SK-N-SH treated with all-trans-retinoic acid at 6 μM for 48 hours (cell line): ENCODE measurements at regions not wholly inside any gene's neighbourhood (a gene's known extent, or its start where the extent isn't known, plus 50 kb on each side); places are given as distances from the start of the nearest gene placed in this dataset.

Experiments used
- ATAC-seq: fragments of 200-7000 bp; cut with Tn5 transposase; 3 replicates; pipeline ENCODE4 v1.9.1; 2020; ENCODE audit warnings: mild to moderate bottlenecking, moderate library complexity
- ARNTL ChIP-seq: fragments of 450-650 bp; formaldehyde crosslinking; IDR thresholded peaks from 2 replicates; pipeline ENCODE4 v1.5.0; 2020; ENCODE audit warnings: low read depth, mild to moderate bottlenecking, moderate library complexity, borderline replicate concordance
- BACH2 ChIP-seq: fragments of 250-450 bp; sonication (Bioruptor Pico); IDR thresholded peaks from 2 replicates; pipeline ENCODE4 v1.9.0; 2021; ENCODE audit warnings: mild to moderate bottlenecking, borderline replicate concordance
- CREB5 ChIP-seq: fragments of 250-450 bp; sonication (Bioruptor Pico); IDR thresholded peaks from 2 replicates; pipeline ENCODE4 v1.5.1; 2020; ENCODE audit warnings: low read depth, mild to moderate bottlenecking, moderate library complexity
- CSDC2 ChIP-seq: fragments of 250-450 bp; sonication (Bioruptor Pico); IDR thresholded peaks from 2 replicates; pipeline ENCODE4 v1.5.0; 2020; ENCODE audit warnings: mild to moderate bottlenecking, moderate library complexity
- ESRRG ChIP-seq: fragments of 250-450 bp; sonication (Bioruptor Pico); IDR thresholded peaks from 2 replicates; pipeline ENCODE4 v1.6.1; 2021; ENCODE audit warnings: mild to moderate bottlenecking
- GLIS3 ChIP-seq: fragments of 250-450 bp; sonication (Bioruptor Pico); IDR thresholded peaks from 2 replicates; pipeline ENCODE4 v1.5.0; 2020; ENCODE audit warnings: mild to moderate bottlenecking, moderate library complexity
- ISL1 ChIP-seq: fragments of 250-450 bp; sonication (Bioruptor Pico); IDR thresholded peaks from 2 replicates; pipeline ENCODE4 v2.1.2; 2022; ENCODE audit warnings: mild to moderate bottlenecking, moderate library complexity
- OSR1 ChIP-seq: fragments of 250-450 bp; sonication (Bioruptor Pico); IDR thresholded peaks from 2 replicates; pipeline ENCODE4 v1.8.0; 2022; ENCODE audit warnings: moderate library complexity, mild to moderate bottlenecking, inconsistent platforms
- POU6F1 ChIP-seq: fragments of 250-450 bp; sonication (Bioruptor Pico); IDR thresholded peaks from 2 replicates; pipeline ENCODE4 v1.8.0; 2021; ENCODE audit warnings: low read depth, mild to moderate bottlenecking, moderate library complexity, borderline replicate concordance
- PPARA ChIP-seq: fragments of 250-450 bp; sonication (Bioruptor Pico); IDR thresholded peaks from 2 replicates; pipeline ENCODE4 v1.5.0; 2020; ENCODE audit warnings: mild to moderate bottlenecking, borderline replicate concordance
- RARB ChIP-seq: fragments of 250-450 bp; sonication (Bioruptor Pico); IDR thresholded peaks from 2 replicates; pipeline ENCODE4 v1.8.0; 2021; ENCODE audit warnings: mild to moderate bottlenecking, moderate library complexity
- SNAI2 ChIP-seq: fragments of 250-450 bp; sonication (Bioruptor Pico); IDR thresholded peaks from 2 replicates; pipeline ENCODE4 v1.5.0; 2020; ENCODE audit warnings: mild to moderate bottlenecking, moderate library complexity
- TCF4 ChIP-seq: fragments of 250-450 bp; sonication (Bioruptor Pico); IDR thresholded peaks from 2 replicates; pipeline ENCODE4 v1.8.0; 2021; ENCODE audit warnings: mild to moderate bottlenecking, moderate library complexity, borderline replicate concordance
- TOX ChIP-seq: fragments of 250-450 bp; sonication (Bioruptor Pico); IDR thresholded peaks from 2 replicates; pipeline ENCODE4 v1.8.0; 2021; ENCODE audit warnings: mild to moderate bottlenecking, moderate library complexity, borderline replicate concordance
- TSHZ2 ChIP-seq: fragments of 250-450 bp; sonication (Bioruptor Pico); IDR thresholded peaks from 2 replicates; pipeline ENCODE4 v1.5.0; 2020; ENCODE audit warnings: mild to moderate bottlenecking, moderate library complexity
- ZC3H10 ChIP-seq: fragments of 250-450 bp; sonication (Bioruptor Pico); IDR thresholded peaks from 2 replicates; pipeline ENCODE4 v1.5.1; 2021; ENCODE audit warnings: mild to moderate bottlenecking, moderate library complexity
- ZFP3 ChIP-seq: fragments of 250-450 bp; sonication (Bioruptor Pico); IDR thresholded peaks from 2 replicates; pipeline ENCODE4 v1.5.0; 2020; ENCODE audit warnings: mild to moderate bottlenecking, moderate library complexity
- ZFP30 ChIP-seq: fragments of 450-650 bp; formaldehyde crosslinking; IDR thresholded peaks from 2 replicates; pipeline ENCODE4 v1.5.0; 2022; ENCODE audit warnings: mild to moderate bottlenecking, moderate library complexity
- ZNF565 ChIP-seq: fragments of 450-650 bp; formaldehyde crosslinking; conservative IDR thresholded peaks from 2 replicates; pipeline ENCODE4 v1.5.0; 2020; ENCODE audit warnings: low read depth, mild to moderate bottlenecking, moderate library complexity
- ZNF70 ChIP-seq: fragments of 450-650 bp; formaldehyde crosslinking; IDR thresholded peaks from 2 replicates; pipeline ENCODE4 v1.5.0; 2020; ENCODE audit warnings: mild to moderate bottlenecking, moderate library complexity
- TF ChIP-seq, protein P1 (sequence below): fragments of 250-450 bp; sonication (Bioruptor Pico); IDR thresholded peaks from 2 replicates; pipeline ENCODE4 v1.5.1; 2021; ENCODE audit warnings: mild to moderate bottlenecking, moderate library complexity
- TF ChIP-seq, protein P2 (sequence below): fragments of 250-450 bp; sonication (Bioruptor Pico); IDR thresholded peaks from 2 replicates; pipeline ENCODE4 v1.8.0; 2020; ENCODE audit warnings: mild to moderate bottlenecking, moderate library complexity, borderline replicate concordance

GRCh38 chr4:187207931-187208330, 484.3 kb upstream of the FAT1 start:
- TF ChIP-seq ZFP3 (CRISPR knock-in tag) (no peak), POU6F1 (CRISPR knock-in tag) (no peak), ZNF70 (CRISPR knock-in tag) (no peak), ZFP30 (CRISPR knock-in tag) (no peak), TOX (CRISPR knock-in tag) (no peak), ZNF565 (CRISPR knock-in tag) (no peak), TCF4 (CRISPR knock-in tag) (no peak), PPARA (CRISPR knock-in tag) (no peak), ESRRG (no peak), OSR1 (CRISPR knock-in tag) (no peak)
- TF ChIP-seq, protein P1, sequence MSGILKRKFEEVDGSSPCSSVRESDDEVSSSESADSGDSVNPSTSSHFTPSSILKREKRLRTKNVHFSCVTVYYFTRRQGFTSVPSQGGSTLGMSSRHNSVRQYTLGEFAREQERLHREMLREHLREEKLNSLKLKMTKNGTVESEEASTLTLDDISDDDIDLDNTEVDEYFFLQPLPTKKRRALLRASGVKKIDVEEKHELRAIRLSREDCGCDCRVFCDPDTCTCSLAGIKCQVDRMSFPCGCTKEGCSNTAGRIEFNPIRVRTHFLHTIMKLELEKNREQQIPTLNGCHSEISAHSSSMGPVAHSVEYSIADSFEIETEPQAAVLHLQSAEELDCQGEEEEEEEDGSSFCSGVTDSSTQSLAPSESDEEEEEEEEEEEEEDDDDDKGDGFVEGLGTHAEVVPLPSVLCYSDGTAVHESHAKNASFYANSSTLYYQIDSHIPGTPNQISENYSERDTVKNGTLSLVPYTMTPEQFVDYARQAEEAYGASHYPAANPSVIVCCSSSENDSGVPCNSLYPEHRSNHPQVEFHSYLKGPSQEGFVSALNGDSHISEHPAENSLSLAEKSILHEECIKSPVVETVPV (CRISPR knock-in tag): no peak
- no peak for ATAC-seq

DNA sequence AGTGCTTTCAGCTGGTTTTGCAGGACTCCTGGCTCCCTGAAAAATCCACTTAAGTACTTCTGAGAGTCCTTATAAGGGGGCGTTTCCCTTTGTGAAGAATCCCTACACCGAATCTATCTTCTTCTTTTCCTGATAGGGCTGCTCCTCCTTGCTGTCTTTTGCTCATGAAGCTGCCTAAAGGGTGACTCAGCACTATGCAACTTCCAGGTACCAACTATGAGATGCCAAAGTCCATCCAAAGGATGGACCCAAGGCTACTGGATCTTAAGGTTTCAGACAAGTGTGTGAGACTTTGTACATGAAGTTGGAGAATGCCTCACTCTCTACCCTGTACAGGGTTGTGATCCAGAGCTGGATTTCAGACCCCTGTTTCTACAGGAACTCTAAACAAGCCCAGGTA, 485.0 kb upstream of the FAT1 start:
- TF ChIP-seq ZNF70 (CRISPR knock-in tag) (no peak), ZFP30 (CRISPR knock-in tag) (no peak), RARB (no peak), CSDC2 (CRISPR knock-in tag) (no peak), TOX (CRISPR knock-in tag) (no peak), ARNTL (CRISPR knock-in tag) (no peak), POU6F1 (CRISPR knock-in tag) (no peak), ZNF565 (CRISPR knock-in tag) (no peak), PPARA (CRISPR knock-in tag) (no peak), ISL1 (CRISPR knock-in tag) (no peak), BACH2 (no peak), TSHZ2 (CRISPR knock-in tag) (no peak), ZC3H10 (CRISPR knock-in tag) (no peak), GLIS3 (CRISPR knock-in tag) (no peak), CREB5 (CRISPR knock-in tag) (no peak), TCF4 (CRISPR knock-in tag) (no peak), ESRRG (no peak), SNAI2 (CRISPR knock-in tag) (no peak)
- TF ChIP-seq, protein P2, sequence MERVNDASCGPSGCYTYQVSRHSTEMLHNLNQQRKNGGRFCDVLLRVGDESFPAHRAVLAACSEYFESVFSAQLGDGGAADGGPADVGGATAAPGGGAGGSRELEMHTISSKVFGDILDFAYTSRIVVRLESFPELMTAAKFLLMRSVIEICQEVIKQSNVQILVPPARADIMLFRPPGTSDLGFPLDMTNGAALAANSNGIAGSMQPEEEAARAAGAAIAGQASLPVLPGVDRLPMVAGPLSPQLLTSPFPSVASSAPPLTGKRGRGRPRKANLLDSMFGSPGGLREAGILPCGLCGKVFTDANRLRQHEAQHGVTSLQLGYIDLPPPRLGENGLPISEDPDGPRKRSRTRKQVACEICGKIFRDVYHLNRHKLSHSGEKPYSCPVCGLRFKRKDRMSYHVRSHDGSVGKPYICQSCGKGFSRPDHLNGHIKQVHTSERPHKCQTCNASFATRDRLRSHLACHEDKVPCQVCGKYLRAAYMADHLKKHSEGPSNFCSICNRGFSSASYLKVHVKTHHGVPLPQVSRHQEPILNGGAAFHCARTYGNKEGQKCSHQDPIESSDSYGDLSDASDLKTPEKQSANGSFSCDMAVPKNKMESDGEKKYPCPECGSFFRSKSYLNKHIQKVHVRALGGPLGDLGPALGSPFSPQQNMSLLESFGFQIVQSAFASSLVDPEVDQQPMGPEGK (CRISPR knock-in tag): no peak
- TF ChIP-seq, protein P1 (CRISPR knock-in tag): no peak
- no peak for ATAC-seq
